ENCODE measurements at regions not wholly inside any gene's neighbourhood (a gene's known extent, or its start where the extent isn't known, plus 50 kb on each side); places are given as distances from the start of the nearest gene placed in this dataset.
"Not testable (repeated sequence)": the region's sequence is repeated elsewhere in the genome, so short reads cannot be mapped to it uniquely, and the experiment has no call there.

GRCh38 chr9:31730398-31730797 is 654.0 kb upstream of the ACO1 start:
- in situ Hi-C loops (cut with HindIII; ENCODE audit: low sequenced_read_pairs) = no loop called here

- in situ Hi-C loops (cut with HindIII; ENCODE audit: low sequenced_read_pairs) = no loop called here
These were observed 651.3 kb upstream of the ACO1 start for GRCh38 chr9:31733166-31733565.

DNA sequence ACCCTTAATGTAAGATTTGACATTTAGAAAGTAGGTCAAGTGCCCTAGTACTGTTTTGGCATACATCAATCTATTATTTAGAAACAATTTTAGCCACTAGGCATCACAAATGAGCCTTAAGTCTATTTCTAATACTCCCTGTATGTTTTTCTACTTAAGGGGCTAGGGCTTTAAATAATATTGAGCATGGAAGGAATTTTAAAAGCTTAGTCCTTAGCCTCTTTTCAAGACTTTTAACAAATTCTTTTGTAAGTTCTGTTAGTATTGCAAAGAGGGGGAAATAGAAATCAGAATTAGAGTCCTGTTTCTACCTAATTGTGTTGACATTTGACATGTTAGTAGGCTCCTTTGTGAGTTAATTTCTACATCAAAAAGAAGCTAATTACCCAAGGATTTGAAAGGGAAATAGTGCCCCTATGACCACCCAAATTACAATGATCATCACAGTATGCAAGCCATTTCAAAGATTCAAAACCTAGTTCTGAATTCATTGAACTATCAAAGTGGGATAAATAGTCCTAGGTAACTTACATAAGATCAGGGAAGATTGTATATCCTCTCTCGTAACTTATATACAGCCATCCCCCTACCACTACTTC is 647.8 kb upstream of the ACO1 start:
- in situ Hi-C loops (cut with HindIII; ENCODE audit: low sequenced_read_pairs) = no loop called here

DNA sequence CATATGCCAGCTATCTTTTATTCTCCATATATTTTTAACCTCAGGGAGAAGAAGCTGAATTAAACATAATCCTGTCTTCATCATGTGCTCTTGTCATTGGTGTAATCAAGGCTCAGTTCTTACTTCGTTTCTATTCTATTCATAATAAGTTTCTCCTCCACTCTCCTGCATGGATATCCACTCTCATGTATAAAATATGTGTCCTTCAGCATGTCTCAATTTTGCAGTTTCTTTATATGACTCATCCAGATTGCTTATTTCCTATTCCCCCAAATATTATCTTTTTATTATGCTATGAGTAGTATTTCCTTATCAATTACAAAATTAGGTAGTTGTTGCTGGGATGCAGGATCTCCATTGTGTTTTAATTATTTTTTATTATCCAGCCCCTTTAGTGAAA is 643.7 kb upstream of the ACO1 start:
- in situ Hi-C loops (cut with HindIII; ENCODE audit: low sequenced_read_pairs) = no loop called here

- in situ Hi-C loops (cut with HindIII; ENCODE audit: low sequenced_read_pairs) = no loop called here
These were observed 639.9 kb upstream of the ACO1 start for GRCh38 chr9:31744589-31744988.

GRCh38 chr9:31745468-31745867 is 639.0 kb upstream of the ACO1 start:
- in situ Hi-C loops (cut with HindIII; ENCODE audit: low sequenced_read_pairs) = no loop called here

GRCh38 chr9:31745886-31746285 is 638.6 kb upstream of the ACO1 start:
- in situ Hi-C loops (cut with HindIII; ENCODE audit: low sequenced_read_pairs) = no loop called here

DNA sequence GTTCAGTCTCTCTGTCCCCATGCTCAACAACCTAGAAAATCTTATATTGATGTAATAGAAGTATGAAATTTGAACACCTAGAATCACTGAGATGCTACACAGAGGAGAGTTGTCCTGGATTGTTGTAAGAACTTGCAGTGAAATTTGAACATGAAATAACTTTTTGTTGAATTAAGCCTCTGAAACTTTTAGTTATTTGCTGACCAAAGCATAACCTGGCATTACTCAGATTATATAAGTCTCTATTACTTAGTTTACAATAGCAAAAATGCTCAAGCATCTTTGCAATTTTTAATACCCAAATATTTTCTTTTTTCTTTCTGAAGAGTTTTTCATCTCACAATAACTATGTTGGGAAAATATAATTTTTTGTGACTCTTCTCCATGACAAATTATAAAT is 630.7 kb upstream of the ACO1 start:
- in situ Hi-C loops (cut with HindIII; ENCODE audit: low sequenced_read_pairs) = no loop called here

- in situ Hi-C loops (cut with HindIII; ENCODE audit: low sequenced_read_pairs) = no loop called here
These were observed 624.7 kb upstream of the ACO1 start for GRCh38 chr9:31759703-31760102.

DNA sequence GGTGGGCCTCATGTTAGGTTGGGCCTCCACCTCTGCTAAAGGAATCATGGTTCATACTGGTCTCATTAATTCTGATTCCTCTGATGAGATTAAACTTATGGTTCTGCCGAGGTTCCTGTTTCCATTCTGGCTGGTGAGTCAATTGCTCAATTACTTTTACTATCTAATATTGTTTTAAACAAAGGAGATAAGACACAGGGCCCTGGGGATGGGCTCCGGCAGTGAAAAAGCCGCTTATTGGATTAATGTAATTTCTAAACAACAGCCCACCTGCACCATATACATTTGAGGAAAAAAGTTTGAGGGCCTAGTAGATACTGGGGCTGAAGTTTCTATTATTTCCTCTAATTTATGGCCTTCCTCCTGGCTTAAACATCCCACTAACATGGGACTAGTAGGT is 610.4 kb upstream of the ACO1 start:
- in situ Hi-C loops (cut with HindIII; ENCODE audit: low sequenced_read_pairs) = not testable (repeated sequence)

DNA sequence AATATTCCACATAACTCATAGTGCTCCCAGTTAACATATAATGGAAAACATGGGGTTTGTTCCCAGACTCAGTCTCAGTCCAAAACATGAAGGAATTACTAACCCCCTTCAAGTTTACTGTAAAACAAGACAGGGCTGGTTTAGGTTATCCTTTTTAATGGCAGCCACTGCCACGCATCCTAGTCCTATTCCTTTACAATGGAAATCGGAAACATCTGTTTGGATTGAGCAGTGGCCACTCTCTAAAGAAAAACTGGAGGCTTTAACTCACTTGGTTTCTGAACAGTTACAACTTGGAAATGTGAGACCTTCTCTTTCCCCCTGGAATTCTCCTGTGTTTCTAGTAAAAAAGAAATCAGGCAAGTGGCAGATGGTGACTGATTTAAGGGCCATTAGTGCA is 609.9 kb upstream of the ACO1 start:
- in situ Hi-C loops (cut with HindIII; ENCODE audit: low sequenced_read_pairs) = no loop called here

DNA sequence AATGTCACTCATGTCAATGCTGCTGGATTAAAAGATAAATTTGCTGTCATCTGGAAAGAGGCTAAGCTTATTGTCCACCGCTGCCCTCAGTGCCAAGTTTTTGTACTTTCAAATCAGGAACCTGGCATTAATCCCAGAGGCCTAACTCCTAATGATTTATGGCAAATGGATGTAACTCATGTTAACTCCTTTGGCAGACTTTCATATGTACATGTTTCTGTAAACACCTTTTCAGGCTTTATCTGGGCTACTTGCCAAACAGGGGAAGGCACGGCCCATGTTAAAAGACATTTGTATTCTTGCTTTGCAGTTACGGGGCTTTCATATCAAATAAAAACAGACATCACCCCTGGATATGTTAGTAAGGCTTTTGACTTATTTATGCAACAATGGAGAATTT is 608.0 kb upstream of the ACO1 start:
- in situ Hi-C loops (cut with HindIII; ENCODE audit: low sequenced_read_pairs) = no loop called here

- in situ Hi-C loops (cut with HindIII; ENCODE audit: low sequenced_read_pairs) = no loop called here
These were observed 601.0 kb upstream of the ACO1 start for GRCh38 chr9:31783491-31783890.

DNA sequence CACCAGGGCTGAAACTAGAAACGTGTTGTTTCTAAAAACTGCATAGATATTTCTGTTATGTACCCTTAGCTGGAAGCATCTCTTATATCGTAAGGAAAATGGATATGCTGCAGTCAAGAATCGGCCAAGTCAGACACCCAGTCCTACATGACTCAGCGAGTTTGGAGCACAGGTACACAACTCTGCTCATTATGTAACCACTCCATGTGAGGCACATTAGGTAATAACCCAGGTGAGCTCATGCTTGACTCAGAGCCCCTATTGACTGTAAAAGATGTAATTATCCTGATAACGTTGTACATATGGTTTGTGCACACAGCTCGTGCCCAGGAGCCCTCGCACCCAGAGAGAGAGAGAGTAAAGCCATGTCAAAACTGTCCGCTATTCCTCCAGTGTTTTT is 593.7 kb upstream of the ACO1 start:
- in situ Hi-C loops (cut with HindIII; ENCODE audit: low sequenced_read_pairs) = no loop called here

DNA sequence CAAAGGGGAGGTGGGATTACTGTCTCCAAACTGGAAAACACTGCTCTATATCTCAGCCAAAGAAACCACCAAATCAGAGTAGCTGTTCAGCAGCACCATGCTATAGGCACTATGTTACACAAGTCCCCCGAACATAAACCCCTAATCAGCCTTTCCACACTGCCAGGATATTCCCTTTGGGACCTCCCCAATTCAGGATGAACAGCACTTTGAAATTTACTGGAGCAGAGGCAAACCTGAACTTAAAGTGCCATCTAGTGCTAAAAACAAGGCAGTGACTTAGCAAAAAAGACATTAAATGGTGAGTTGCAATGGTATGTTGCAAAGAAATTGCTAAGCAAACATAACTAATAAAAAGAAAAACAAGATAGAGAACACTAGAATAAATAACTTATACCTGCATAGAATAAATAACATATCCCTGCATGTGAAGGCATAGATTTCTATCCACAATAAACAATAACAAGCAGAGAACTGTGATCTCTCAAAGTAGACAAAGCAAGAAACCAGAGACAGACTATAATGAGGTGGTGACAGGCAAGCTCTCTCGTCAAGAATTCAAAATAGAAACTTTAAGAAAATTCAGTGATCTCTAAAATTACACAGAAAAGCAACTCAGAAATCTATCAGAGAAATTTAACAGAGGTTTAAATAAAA is 584.4 kb upstream of the ACO1 start:
- in situ Hi-C loops (cut with HindIII; ENCODE audit: low sequenced_read_pairs) = no loop called here

DNA sequence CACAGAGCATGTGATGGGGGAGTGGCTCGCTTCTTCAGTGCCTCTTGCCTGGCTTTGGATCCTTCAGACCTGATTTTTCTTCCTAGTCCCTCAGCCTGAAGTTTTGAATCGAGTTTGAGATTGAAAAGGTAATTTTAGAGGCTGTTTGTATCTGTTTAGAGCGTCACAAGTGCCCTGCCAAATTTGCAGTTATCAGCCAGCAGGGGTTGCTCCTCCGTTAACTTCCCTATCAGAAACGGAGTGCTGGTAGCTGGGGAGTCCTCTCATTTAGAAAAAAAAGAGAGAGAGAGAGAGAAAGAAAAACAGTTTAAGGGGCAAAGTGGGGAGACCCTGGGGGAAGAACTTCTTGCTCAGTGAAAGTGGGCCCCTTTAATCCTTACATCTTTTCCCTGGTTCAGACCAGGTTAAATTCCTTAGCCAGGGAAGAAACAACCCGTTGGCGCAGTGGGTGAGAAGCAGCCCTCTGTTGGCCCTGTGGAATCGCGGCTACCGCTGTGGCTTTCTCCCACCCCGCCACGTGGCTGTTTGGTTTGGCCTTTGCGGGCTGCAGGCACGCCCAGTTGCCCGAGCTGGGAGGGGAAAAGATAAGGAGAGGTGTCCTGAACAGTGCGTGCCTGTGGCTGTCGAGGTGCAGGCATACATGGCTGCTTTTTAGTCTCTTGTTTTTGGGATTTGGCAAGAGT is 576.7 kb upstream of the ACO1 start:
- in situ Hi-C loops (cut with HindIII; ENCODE audit: low sequenced_read_pairs) = no loop called here

GRCh38 chr9:31808766-31809165 is 575.7 kb upstream of the ACO1 start:
- in situ Hi-C loops (cut with HindIII; ENCODE audit: low sequenced_read_pairs) = no loop called here

GRCh38 chr9:31820426-31820825 is 564.0 kb upstream of the ACO1 start:
- in situ Hi-C loops (cut with HindIII; ENCODE audit: low sequenced_read_pairs) = no loop called here

- in situ Hi-C loops (cut with HindIII; ENCODE audit: low sequenced_read_pairs) = no loop called here
These were observed 562.9 kb upstream of the ACO1 start for GRCh38 chr9:31821583-31821982.

DNA sequence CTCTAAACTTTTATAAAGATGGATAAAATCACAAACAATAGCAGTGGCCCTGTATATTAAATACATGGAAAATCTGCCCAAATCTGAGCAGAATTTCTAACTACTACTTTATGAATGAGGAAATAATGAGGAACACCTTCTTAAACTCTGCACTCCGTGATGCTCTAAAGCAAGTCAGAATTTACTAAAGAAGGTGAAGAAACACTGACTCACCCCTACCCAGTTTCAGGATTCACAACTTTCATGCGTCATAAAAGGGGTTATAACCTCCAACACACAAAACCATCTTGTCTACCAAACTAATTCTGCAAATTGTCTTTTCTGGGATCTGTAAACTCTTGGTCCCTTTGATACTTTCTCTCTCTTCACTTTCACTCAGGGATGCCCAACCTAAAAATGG is 561.1 kb upstream of the ACO1 start:
- in situ Hi-C loops (cut with HindIII; ENCODE audit: low sequenced_read_pairs) = no loop called here

DNA sequence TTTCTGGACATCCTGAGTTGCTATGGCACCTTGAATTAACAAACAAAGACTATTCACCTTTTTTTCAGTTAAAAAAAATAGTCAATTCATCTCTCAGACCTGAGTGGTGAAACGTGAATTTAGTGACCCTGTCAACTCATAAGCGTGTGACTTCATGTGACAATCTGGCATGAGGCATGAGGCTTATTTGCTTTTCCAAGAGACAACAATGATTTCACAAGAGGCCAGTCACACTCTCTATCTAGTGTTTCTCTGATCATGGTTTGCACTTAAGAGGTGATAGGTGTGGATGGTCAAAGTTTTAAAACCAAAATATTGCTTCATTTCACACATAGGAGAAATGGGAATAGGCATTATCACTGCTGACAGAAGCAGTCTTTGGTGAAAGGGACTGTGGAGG is 559.6 kb upstream of the ACO1 start:
- in situ Hi-C loops (cut with HindIII; ENCODE audit: low sequenced_read_pairs) = no loop called here

DNA sequence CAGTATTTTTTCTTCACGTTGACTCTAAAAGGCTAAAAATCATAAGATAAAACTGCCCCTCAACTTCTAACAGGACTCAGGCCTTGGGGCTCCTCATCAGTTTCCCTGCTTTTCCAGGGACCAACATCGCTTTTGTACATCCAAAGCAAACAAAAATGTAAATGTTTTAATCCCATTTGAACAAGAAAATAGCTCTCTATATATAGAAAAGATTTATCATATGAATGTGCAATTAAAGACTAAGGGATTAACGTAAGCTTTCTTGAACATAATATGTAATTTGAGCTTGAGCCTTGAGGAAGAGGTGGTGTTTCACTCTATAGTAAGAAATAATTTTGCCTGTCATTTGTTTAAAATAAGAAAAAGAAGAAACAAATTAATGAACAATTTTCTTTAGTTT is 547.2 kb upstream of the ACO1 start:
- in situ Hi-C loops (cut with HindIII; ENCODE audit: low sequenced_read_pairs) = no loop called here

DNA sequence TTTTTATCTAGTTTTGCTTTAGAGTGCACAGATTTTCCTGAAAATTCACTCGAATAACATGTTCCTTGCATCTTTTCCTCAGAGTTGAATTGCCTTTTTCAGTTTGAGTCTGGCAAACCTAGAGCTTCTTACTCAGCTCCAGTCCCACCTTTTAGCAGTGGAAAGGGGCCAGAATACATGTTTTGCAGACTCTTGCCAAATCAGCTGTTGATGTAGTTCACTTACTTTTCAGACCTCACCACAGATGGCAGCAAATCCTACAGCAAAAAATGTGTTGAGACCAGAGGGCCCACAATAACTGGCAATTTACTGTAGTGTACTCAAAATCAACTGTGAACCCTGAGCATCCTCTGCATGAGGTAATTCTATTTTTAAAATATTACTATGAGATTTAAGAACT is 545.2 kb upstream of the ACO1 start:
- in situ Hi-C loops (cut with HindIII; ENCODE audit: low sequenced_read_pairs) = no loop called here

All from DLD1 (cell line).